ENCODE measurements at regions not wholly inside any gene's neighbourhood (a gene's known extent, or its start where the extent isn't known, plus 50 kb on each side); places are given as distances from the start of the nearest gene placed in this dataset.

- TF ChIP-seq FOXM1 (IDR thresholded peaks at IDR 0.05; ENCODE audit: borderline replicate concordance, low read depth): no peak
- TF ChIP-seq NFIC (IDR thresholded peaks at IDR 0.05): no peak
- TF ChIP-seq EP300 (IDR thresholded peaks at IDR 0.05; ENCODE audit: borderline replicate concordance): no peak
- TF ChIP-seq ZBTB7A (IDR thresholded peaks at IDR 0.05; ENCODE audit: low read depth): no peak
- peak; percentile 74 for TF ChIP-seq RAD21 (IDR thresholded peaks at IDR 0.05; ENCODE audit: low read depth)
- TF ChIP-seq MAX (IDR thresholded peaks at IDR 0.05): no peak
- no peak for TF ChIP-seq REST (IDR thresholded peaks at IDR 0.05; ENCODE audit: low read depth)
- TF ChIP-seq USF1 (IDR thresholded peaks at IDR 0.05): no peak
- TF ChIP-seq CREB1 (IDR thresholded peaks at IDR 0.05; ENCODE audit: low read depth): no peak
- no peak for TF ChIP-seq TAF1 (IDR thresholded peaks at IDR 0.05; ENCODE audit: low read depth)
- TF ChIP-seq TCF12 (IDR thresholded peaks at IDR 0.05; ENCODE audit: low read depth): no peak
- no peak for TF ChIP-seq CEBPB (IDR thresholded peaks at IDR 0.05)
Measured at GRCh38 chr15:97909291-97909891, 51.1 kb upstream of the ARRDC4 start.
